Kidney (tissue), 13 donors: ENCODE measurements at regions not wholly inside any gene's neighbourhood (a gene's known extent, or its start where the extent isn't known, plus 50 kb on each side); places are given as distances from the start of the nearest gene placed in this dataset.

Source experiments
- DNase-seq, 5 donors: peaks; one replicate each; pipeline ENCODE4 v3.0.0-alpha.2; 2013 to 2020
- FAIRE-seq: peaks from 2 replicates; lab custom pipeline; 2012; peaks lifted over from hg19 to GRCh38; lab: Jason Lieb, UNC
- H3K27ac ChIP-seq, 2 donors: one replicate each; pipeline ENCODE4 v1.7.0; 2013; ENCODE audit warnings: low read depth in 2 of 2, low read length in 2 of 2, inconsistent platforms in 1 of 2
- H3K27me3 ChIP-seq: one replicate; pipeline ENCODE4 v1.7.1; 2013; ENCODE audit warnings: low read length, inconsistent platforms; ENCODE audit not compliant: control insufficient read depth, insufficient read depth
- H3K36me3 ChIP-seq, 3 donors: one replicate each; pipeline versions ENCODE4 v1.7.0 to v1.7.1; 2013; ENCODE audit warnings: low read length in 3 of 3, control low read depth in 1 of 3, inconsistent platforms in 1 of 3; ENCODE audit not compliant: insufficient read depth in 3 of 3, control insufficient read depth in 2 of 3
- H3K4me1 ChIP-seq, 3 donors: one replicate each; pipeline versions ENCODE4 v1.7.0 to v1.7.1; 2013; ENCODE audit warnings: low read length in 3 of 3, inconsistent platforms in 1 of 3, low read depth in 1 of 3; ENCODE audit not compliant: control insufficient read depth in 2 of 3, insufficient read depth in 2 of 3
- H3K4me3 ChIP-seq, 3 donors: one replicate each; pipeline versions ENCODE4 v1.7.0 to v1.8.1; 2013; ENCODE audit warnings: low read length in 3 of 3, control low read depth in 1 of 3, inconsistent platforms in 1 of 3
- H3K9ac ChIP-seq, 3 donors: one replicate each; pipeline versions ENCODE4 v1.7.0 to v1.7.1; 2013; ENCODE audit warnings: low read length in 3 of 3, control low read depth in 1 of 3, inconsistent platforms in 1 of 3
- H3K9me3 ChIP-seq, 3 donors: one replicate each; pipeline versions ENCODE4 v1.7.0 to v1.7.1; 2013; ENCODE audit warnings: low read length in 3 of 3, control low read depth in 1 of 3, inconsistent platforms in 1 of 3; ENCODE audit not compliant: control insufficient read depth in 2 of 3, insufficient read depth in 1 of 3
- CTCF ChIP-seq: IDR thresholded peaks from 3 replicates; pipeline ENCODE4 v1.5.1; 2012; ENCODE audit warnings: mild to moderate bottlenecking, moderate library complexity, borderline replicate concordance; ENCODE audit not compliant: insufficient read depth; ENCODE audit errors: extremely low read depth
- intact Hi-C: fragments of 100-400 bp; cut with DNase I; formaldehyde crosslinking; loops from one replicate; pipeline ENCODE4 v1.11.1; 2022
- donor health status: control.
- donor health status: control.
- donor health status: control.
- donor health status: control.
- donor health status: control.
- donor health status: DM: yes; HTN: yes; CAD: no.
- donor health status: Normal renal cell carcinoma (clear cell type).

DNA sequence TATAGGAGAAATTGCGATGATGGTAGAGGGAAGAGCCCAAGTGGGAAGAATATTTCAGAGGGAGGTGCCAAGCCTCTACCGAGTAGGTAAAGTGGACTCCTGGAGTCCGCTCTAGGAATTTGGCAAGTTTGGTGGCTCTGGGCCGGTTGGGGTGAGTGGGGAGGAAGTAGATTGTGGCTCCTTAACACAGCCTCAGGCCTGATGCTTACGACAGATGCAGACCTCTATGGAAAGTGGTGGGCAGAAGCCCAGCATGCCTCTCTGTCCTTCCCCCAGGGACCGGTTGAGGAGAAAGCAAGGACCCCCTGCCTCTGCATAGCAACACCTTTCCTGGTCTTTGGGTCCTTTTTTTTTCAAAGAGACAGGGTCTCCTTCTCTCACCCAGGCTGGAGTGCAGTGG, 55.9 kb upstream of the SIAH1 start:
- intact Hi-C loops = no loop called here
- H3K4me3 ChIP-seq = no peak overlapping the region

GRCh38 chr16:48438414-48438813, 53.2 kb upstream of the SIAH1 start:
- FAIRE-seq (no peak), DNase-seq (no peak)
- Histone ChIP-seq H3K9me3 (no peaks in the 10 kb centered on the region), H3K27me3 (no peaks in the 10 kb centered on the region), H3K27ac (no peak overlapping the region), H3K36me3 (no peaks in the 10 kb centered on the region), H3K4me1 (no peaks in the 10 kb centered on the region), H3K9ac (no peak overlapping the region), H3K4me3 (no peak overlapping the region)
- intact Hi-C loops = no loop called here
- no peak for TF ChIP-seq CTCF

More for the DNA sequence above, 55.9 kb upstream of the SIAH1 start:
- Histone ChIP-seq H3K27ac (no peak overlapping the region), H3K36me3 (no peaks in the 10 kb centered on the region), H3K9ac (no peak overlapping the region), H3K27me3 (no peaks in the 10 kb centered on the region), H3K9me3 (no peaks in the 10 kb centered on the region), H3K4me1 (peaks cover 0 to 6% (median 0%) of the 10 kb centered on the region in 3 donors)
- TF ChIP-seq CTCF = no peak
- no peak for FAIRE-seq
- no peak for DNase-seq

- Histone ChIP-seq H3K27me3 (no peaks in the 10 kb centered on the region), H3K4me1 (no peaks in the 10 kb centered on the region), H3K9ac (no peak overlapping the region), H3K9me3 (no peaks in the 10 kb centered on the region), H3K4me3 (no peak overlapping the region), H3K36me3 (no peaks in the 10 kb centered on the region), H3K27ac (no peak overlapping the region)
- FAIRE-seq = no peak
- no peak for DNase-seq
- TF ChIP-seq CTCF = no peak
- intact Hi-C loops = no loop called here
Measured at GRCh38 chr16:48435906-48436305, 50.7 kb upstream of the SIAH1 start.

- Histone ChIP-seq H3K27me3 (no peaks in the 10 kb centered on the region), H3K4me3 (no peak overlapping the region), H3K4me1 (no peaks in the 10 kb centered on the region), H3K9me3 (no peaks in the 10 kb centered on the region), H3K36me3 (no peaks in the 10 kb centered on the region), H3K9ac (no peak overlapping the region), H3K27ac (no peak overlapping the region)
- DNase-seq (no peak), FAIRE-seq (no peak)
- no peak for TF ChIP-seq CTCF
- intact Hi-C loops = no loop called here
Measured at GRCh38 chr16:48435318-48435680, 50.1 kb upstream of the SIAH1 start.
